ENCODE measurements at regions not wholly inside any gene's neighbourhood (a gene's known extent, or its start where the extent isn't known, plus 50 kb on each side); places are given as distances from the start of the nearest gene placed in this dataset.
A peak's percentile ranks its signal among the peaks of the same experiment; 100 is the strongest.

DNA sequence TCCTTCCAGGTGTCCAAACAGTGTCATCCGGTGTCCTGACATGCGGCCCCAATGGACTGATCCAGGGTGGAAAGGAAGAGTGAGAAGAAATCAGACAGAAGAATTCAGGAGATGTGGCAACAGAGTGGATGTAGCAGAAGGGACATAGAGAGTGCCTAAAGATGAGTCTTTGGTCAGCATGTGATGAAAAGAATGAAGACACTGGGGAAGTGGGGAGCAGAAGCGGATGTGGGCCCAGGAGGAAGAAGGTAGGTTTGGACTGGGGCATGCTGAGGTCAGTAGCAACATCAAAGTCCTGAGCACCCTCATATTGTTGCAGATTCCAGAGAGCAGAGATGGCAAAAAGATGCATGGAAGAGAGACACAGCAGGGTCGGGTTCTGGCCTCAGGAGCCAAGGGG is 71.8 kb upstream of the STEAP1B start:
- Mint-ChIP-seq H3K27ac (no peak overlapping the region), H3K9me3 (no peaks in the 10 kb centered on the region), H3K36me3 (ENCODE audit: insufficient read depth) (no peaks in the 10 kb centered on the region), H3K27me3 (peaks cover 37 to 82% of the 10 kb centered on the region in 2 donors), H3K4me1 (ENCODE audit: low read depth in 2 of 2) (peaks cover 0 to 3% of the 10 kb centered on the region in 2 donors), H3K4me3 (no peak overlapping the region)
- ATAC-seq (replicated peaks) (no peak), DNase-seq (no peak)

DNA sequence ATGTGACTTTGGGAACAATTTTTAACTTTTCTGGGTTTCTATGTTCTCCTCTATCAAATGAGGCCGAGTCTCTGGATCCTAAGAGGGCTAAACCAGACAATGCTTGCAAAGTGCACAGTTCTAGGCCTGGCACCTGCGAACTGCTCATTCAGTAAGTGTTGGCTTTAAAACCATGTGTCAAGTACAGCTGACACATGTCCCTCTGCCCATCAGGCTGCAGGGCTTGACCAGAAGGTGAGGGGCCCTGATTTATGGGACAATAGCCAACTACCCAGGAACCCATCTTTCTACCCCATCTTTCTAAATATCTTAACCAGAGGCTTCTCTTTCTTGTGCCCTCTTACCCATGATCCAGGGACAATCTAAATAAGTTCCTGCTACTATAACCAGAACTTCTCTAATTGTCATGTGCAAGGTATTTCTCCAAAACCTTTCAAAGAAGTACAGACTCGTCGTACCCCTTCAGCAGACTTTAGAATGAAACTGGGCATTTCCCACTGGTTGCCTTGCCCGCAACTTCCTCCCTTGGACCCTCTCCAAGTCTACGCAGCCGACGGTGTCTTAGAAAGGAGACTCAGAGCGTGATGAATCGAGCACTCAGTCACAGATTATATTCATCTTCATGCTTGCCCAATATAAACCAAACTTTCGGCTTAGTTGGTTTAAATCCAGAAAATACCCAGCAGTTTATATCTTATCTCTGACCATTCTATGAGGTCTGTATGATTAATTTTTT is 69.8 kb upstream of the STEAP1B start:
- Mint-ChIP-seq H3K9me3 (no peaks in the 10 kb centered on the region), H3K4me1 (ENCODE audit: low read depth in 2 of 2) (peaks cover 0 to 15% of the 10 kb centered on the region in 2 donors), H3K4me3 (no peak overlapping the region), H3K27me3 (peaks cover 48 to 88% of the 10 kb centered on the region in 2 donors), H3K36me3 (ENCODE audit: insufficient read depth) (no peaks in the 10 kb centered on the region), H3K27ac (no peak overlapping the region)
- no peak for DNase-seq
- ATAC-seq (replicated peaks) = no peak

DNA sequence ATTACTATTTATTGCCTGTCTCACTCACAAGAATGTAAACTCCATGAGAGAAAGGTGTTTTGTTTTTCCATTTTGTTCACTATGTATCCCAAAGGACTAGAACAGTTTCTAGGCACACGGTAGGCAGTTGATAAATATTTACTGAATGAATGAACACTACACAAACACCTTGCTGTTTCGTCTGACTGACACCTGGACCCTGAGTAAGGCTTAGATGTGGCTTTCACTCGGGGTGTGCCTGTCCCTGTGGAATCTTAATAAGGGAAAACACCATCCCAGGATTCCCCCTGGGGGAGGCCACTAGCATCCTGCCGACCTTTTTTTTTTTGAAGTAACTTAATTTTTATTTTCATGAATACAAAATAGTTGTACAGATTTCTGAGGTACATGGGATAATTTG is 66.6 kb upstream of the STEAP1B start:
- peaks cover 51 to 90% of the 10 kb centered on the region in 2 donors for H3K27me3 Mint-ChIP-seq
- H3K4me3 Mint-ChIP-seq = no peak overlapping the region
- peaks cover 6 to 33% of the 10 kb centered on the region in 2 donors for H3K4me1 Mint-ChIP-seq (ENCODE audit: low read depth in 2 of 2)
- no peaks in the 10 kb centered on the region for H3K9me3 Mint-ChIP-seq
- no peak overlapping the region for H3K27ac Mint-ChIP-seq
- H3K36me3 Mint-ChIP-seq (ENCODE audit: insufficient read depth) = no peaks in the 10 kb centered on the region
- DNase-seq (no peak), ATAC-seq (replicated peaks) (no peak)

DNA sequence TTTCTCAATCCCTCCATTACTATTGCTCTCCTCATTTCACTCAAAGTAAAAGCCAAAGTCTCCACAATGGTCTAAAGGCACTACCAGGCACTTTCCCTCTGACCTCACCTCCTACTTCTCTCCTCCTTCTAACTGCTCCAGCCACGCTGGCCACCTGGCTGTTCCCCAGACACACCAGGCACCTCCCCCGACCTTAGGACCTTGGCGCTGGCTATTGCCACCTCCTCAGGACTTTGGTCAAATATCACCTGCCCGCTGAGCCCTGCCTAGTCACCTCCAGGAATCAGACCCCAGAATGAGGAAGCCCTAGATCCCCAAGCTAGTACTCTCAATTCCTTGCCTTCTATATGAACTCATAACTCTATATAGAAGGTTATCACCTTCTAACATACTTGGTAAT is 66.2 kb upstream of the STEAP1B start:
- no peak for ATAC-seq (replicated peaks)
- Mint-ChIP-seq H3K9me3 (no peaks in the 10 kb centered on the region), H3K27ac (no peak overlapping the region), H3K4me1 (ENCODE audit: low read depth in 2 of 2) (peaks cover 6 to 33% of the 10 kb centered on the region in 2 donors), H3K36me3 (ENCODE audit: insufficient read depth) (no peaks in the 10 kb centered on the region), H3K27me3 (peaks cover 48 to 86% of the 10 kb centered on the region in 2 donors), H3K4me3 (no peak overlapping the region)
- DNase-seq = no peak

DNA sequence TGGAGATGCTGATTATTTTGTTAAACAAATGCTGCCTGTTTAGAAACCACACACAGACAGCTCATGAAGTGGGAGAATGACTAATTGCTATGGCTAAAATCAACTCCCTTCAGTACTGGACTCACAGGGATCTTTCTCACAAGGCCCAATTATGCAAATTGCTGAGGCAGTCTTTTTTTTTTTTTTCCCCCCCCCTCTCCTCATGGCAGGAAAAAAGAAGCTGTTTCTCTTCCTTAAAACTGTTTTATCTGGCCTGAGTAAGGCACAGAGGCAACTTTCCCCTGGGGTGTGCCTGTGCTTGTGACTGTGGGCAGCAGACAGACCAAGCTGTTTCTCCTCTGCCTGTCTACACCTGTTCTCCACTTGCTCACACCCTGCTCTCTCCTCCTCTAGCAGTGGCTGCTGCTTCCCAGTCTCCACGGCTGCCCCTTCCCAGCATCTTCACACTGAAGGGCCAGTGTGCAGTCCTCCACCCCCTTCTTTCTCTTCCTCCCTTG is 65.4 kb upstream of the STEAP1B start:
- Mint-ChIP-seq H3K9me3 (no peaks in the 10 kb centered on the region), H3K27ac (no peak overlapping the region), H3K4me3 (no peak overlapping the region), H3K36me3 (ENCODE audit: insufficient read depth) (peaks cover 2% of the 10 kb centered on the region), H3K27me3 (peaks cover 40 to 78% of the 10 kb centered on the region in 2 donors), H3K4me1 (ENCODE audit: low read depth in 2 of 2) (peaks cover 6 to 33% of the 10 kb centered on the region in 2 donors)
- no peak for DNase-seq
- no peak for ATAC-seq (replicated peaks)

DNA sequence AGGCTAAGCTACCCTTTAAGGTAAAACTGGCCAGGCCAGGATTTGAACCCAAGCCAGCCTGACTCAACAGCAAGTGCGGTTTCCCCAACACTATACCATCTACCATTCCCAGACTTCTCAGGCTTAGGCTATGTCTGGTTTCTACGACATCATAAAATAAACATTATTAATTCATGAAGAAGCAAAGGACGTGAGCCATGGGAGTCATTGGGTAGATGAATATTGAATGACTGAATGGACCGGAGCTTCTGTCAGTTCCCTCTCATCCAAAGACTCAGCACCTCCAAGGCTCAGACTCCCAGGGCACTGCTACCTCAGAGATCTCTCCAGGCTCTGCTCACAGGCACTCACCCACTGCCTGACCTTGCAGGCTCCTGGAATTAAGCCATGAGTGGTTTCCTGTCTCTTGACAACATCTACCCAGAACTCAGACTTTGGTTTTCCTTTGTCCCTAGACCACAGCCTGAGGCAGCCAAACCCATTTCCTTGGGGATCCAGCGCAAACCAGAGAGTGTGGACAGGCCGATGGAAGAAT is 64.6 kb upstream of the STEAP1B start:
- Mint-ChIP-seq H3K4me3 (peak overlapping the region; percentile 23 to 62), H3K36me3 (ENCODE audit: insufficient read depth) (peaks cover 3% of the 10 kb centered on the region), H3K27me3 (peaks cover 38 to 70% of the 10 kb centered on the region in 2 donors), H3K9me3 (no peaks in the 10 kb centered on the region), H3K4me1 (ENCODE audit: low read depth in 2 of 2) (peaks cover 6 to 33% of the 10 kb centered on the region in 2 donors), H3K27ac (peak overlapping the region in 1 of 2 donors; percentile 0)
- DNase-seq (no peak), ATAC-seq (replicated peaks) (no peak)

DNA sequence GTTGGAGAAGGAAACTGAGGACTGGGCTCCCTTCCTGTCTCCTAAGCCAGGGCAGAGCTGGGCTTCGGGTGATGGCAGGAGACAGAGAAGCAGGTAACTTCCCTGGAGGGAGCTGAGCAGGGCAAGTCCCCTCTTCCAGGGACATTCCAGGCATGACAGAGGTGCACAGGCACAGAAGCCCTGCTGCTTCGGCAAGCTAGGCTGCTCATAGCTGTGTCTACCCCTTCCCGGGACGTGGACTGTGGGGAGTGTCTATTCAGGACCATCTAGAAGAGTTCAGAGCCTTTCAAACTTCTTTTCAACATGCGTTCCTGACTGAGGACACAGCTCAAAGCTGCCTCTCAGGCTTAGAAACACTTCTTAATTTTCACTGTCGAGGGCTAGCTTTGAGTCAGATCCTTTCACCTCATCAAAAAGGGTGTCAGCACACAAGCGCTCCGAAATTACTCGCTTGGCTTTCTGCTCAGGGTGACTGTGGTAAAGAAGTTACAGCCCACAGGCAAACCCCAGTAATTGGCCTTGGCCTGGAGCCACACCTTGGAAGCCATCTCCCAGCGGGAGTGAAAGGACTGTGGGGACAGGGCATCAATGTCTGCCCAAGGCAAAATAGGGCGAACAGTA is 63.7 kb upstream of the STEAP1B start:
- DNase-seq = no peak
- peaks cover 6 to 31% of the 10 kb centered on the region in 2 donors for H3K4me1 Mint-ChIP-seq (ENCODE audit: low read depth in 2 of 2)
- peak; percentile 24 for ATAC-seq (replicated peaks)
- peaks cover 3% of the 10 kb centered on the region for H3K36me3 Mint-ChIP-seq (ENCODE audit: insufficient read depth)
- H3K9me3 Mint-ChIP-seq = no peaks in the 10 kb centered on the region
- H3K27me3 Mint-ChIP-seq = peaks cover 36 to 63% of the 10 kb centered on the region in 2 donors
- peak overlapping the region in 1 of 2 donors; percentile 0 for H3K27ac Mint-ChIP-seq
- peak overlapping the region; percentile 23 to 62 for H3K4me3 Mint-ChIP-seq

DNA sequence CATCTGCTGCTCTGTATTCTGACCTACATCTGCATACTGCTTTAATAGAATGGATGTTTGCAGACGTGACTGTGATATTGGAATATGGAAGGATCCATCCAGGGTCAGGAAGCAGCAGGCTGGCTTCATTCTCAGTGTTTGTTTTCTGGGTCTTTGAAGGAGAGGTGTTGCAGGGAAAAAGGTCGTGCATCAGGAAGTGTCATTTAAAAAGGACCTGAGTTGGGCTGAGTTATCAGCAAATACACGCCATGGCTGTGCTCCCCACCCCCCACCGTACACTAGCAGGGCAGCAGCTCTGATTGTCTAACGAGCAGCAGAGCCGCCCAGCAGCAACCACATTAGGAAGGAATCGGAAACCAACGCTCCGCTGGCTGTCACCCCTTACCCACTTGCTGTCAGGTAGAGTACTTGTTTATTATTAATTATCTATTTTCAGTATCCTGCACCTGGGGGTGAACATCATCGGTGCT is 63.1 kb upstream of the STEAP1B start:
- peak; percentile 41 for ATAC-seq (replicated peaks)
- peaks cover 30 to 56% of the 10 kb centered on the region in 2 donors for H3K27me3 Mint-ChIP-seq

DNA sequence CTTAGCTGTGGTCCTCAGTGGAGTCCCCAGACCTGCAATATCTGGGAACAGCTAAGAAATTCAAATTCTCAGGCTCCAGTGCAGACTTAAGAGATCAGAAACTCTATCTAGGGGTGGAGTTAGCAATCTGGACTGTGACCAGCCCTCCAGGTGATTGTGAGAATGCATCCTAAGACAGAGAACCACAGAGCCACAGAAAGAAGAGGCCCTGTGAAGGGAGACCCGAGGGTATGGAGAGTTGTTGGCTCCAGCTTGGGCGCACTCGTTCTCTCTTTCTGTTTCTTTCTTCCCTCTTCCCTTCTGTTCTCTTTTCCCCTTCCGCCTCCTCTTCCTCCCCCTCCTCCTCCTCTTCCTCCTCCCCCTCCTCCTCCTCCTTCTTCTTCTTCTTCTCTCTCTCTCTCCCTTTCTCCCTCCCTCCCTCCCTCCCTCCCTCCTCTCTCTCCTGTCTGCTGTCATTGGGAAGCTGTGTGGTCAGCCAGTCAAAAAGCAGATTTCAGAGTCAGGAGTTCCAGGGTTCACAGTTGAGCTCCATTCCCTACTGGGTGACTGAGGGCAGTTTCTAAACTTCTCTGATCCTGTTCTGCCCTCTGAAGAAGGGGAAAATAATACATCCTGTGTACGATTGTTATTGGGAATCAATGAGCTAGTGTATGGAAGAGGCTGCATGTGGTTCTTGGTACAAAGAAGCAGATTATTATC is 62.1 kb upstream of the STEAP1B start:
- ATAC-seq (replicated peaks) (no peak), DNase-seq (no peak)
- peaks cover 22 to 47% of the 10 kb centered on the region in 2 donors for H3K27me3 Mint-ChIP-seq
- H3K9me3 Mint-ChIP-seq = no peaks in the 10 kb centered on the region
- H3K36me3 Mint-ChIP-seq (ENCODE audit: insufficient read depth) = peaks cover 3% of the 10 kb centered on the region
- H3K4me3 Mint-ChIP-seq = no peak overlapping the region
- peaks cover 6 to 30% of the 10 kb centered on the region in 2 donors for H3K4me1 Mint-ChIP-seq (ENCODE audit: low read depth in 2 of 2)
- H3K27ac Mint-ChIP-seq = no peak overlapping the region

More for the DNA sequence above, 63.1 kb upstream of the STEAP1B start:
- peak overlapping the region in 1 of 2 donors; percentile 0 for H3K27ac Mint-ChIP-seq
- H3K4me3 Mint-ChIP-seq = peak overlapping the region; percentile 23 to 62
- DNase-seq = no peak
- H3K4me1 Mint-ChIP-seq (ENCODE audit: low read depth in 2 of 2) = peaks cover 6 to 30% of the 10 kb centered on the region in 2 donors
- peaks cover 3% of the 10 kb centered on the region for H3K36me3 Mint-ChIP-seq (ENCODE audit: insufficient read depth)
- H3K9me3 Mint-ChIP-seq = no peaks in the 10 kb centered on the region

DNA sequence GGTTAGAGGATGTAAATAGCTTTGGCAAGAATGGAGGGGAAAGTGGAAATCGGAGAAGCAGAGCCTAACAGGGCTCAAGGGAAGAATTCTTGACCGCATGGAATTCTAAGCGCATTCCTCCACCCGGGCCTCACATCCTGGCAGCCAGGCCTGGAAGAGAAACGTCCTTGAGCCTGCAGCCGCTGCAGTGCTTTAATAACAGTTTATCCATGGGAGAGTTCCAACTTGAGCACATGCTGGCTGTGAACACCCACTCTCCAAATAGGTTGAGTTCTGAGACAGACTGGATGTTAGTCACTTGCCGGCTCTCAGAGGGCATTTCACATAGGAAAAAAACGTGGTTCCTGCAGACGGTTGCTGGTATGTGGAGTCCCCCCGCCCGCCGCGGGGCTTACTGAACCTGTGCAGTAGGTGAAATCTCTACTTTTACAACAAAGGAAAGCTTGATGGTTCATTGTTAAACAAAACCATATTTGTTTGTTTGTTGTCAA is 61.4 kb upstream of the STEAP1B start:
- no peak for DNase-seq
- H3K27ac Mint-ChIP-seq = no peak overlapping the region

DNA sequence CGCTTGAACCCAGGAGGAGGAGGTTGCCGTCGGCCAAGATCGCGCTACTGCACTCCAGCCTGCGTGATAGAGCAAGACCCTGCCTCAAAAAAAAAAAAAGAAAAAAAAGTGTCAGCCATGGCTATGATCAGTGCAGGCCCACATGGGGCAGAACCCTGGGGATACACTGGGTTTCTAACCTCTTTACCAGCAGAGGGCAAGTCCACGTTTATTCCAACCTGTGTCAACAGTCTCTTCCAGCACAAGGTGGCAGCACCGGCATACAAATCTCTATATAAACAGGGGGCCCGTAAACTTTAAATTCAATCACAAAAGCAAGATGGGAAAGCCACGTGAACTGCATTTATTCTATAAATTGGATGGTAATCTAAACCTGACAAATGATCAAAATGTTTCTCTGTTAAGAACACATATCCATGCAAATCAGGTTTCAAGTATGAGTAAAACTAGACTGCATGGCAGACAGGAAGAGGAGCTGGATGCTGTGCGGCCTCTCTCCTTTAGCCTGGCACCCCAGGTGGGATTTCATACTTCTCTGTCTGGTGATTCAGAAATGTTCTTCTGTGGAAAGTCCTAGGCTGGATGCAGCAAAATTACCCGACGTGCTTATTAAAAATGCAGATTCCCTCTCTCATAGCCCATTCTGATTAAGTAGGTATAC is 60.0 kb upstream of the STEAP1B start:
- Mint-ChIP-seq H3K27me3 (peaks cover 7 to 47% of the 10 kb centered on the region in 2 donors), H3K9me3 (no peaks in the 10 kb centered on the region), H3K4me3 (no peak overlapping the region), H3K36me3 (ENCODE audit: insufficient read depth) (peaks cover 3% of the 10 kb centered on the region), H3K27ac (no peak overlapping the region), H3K4me1 (ENCODE audit: low read depth in 2 of 2) (peaks cover 6 to 20% of the 10 kb centered on the region in 2 donors)
- DNase-seq (peak; percentile 38 to 46 (median 41)), ATAC-seq (replicated peaks) (peak; percentile 81)

More for the DNA sequence above, 61.4 kb upstream of the STEAP1B start:
- H3K27me3 Mint-ChIP-seq = peaks cover 18 to 47% of the 10 kb centered on the region in 2 donors
- H3K4me3 Mint-ChIP-seq = no peak overlapping the region
- no peaks in the 10 kb centered on the region for H3K9me3 Mint-ChIP-seq
- peaks cover 3% of the 10 kb centered on the region for H3K36me3 Mint-ChIP-seq (ENCODE audit: insufficient read depth)
- peaks cover 6 to 30% of the 10 kb centered on the region in 2 donors for H3K4me1 Mint-ChIP-seq (ENCODE audit: low read depth in 2 of 2)
- no peak for ATAC-seq (replicated peaks)

DNA sequence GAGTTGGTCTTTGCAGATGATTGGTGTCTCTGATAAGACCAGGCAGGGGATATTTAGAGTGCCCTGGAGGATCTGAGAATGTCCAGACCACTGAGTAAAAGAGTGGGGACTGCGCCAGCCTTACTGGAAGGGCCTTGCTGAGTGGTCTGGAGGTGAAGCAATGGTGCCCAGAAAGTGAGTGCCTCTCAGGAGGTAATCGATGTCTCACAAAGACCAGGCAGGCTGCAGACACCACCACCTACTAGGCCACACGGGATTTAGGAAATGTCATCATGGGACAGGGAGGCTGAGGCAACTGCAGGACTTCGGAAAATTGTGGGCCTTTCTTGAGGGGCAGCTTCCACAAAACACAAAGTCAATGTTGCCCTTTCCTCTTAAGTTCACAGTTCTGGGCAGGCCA is 57.2 kb upstream of the STEAP1B start:
- Mint-ChIP-seq H3K4me3 (no peak overlapping the region), H3K4me1 (ENCODE audit: low read depth in 2 of 2) (no peaks in the 10 kb centered on the region), H3K36me3 (ENCODE audit: insufficient read depth) (peaks cover 3% of the 10 kb centered on the region), H3K27me3 (peaks cover 0 to 50% of the 10 kb centered on the region in 2 donors), H3K9me3 (no peaks in the 10 kb centered on the region), H3K27ac (no peak overlapping the region)
- no peak for ATAC-seq (replicated peaks)
- no peak for DNase-seq

Measured in effector memory CD8-positive, alpha-beta T cell (primary cell).